ENCODE measurements at regions not wholly inside any gene's neighbourhood (a gene's known extent, or its start where the extent isn't known, plus 50 kb on each side); places are given as distances from the start of the nearest gene placed in this dataset.
"Not testable (repeated sequence)": the region's sequence is repeated elsewhere in the genome, so short reads cannot be mapped to it uniquely, and the experiment has no call there.

- H3K27ac ChIP-seq (ENCODE audit: low read depth in 2 of 2, low read length in 1 of 2) = no peak overlapping the region
- no peaks in the 10 kb centered on the region for H3K27me3 ChIP-seq (ENCODE audit: control insufficient read depth in 1 of 2, insufficient read depth in 2 of 2, low read length in 2 of 2)
- H3K36me3 ChIP-seq (ENCODE audit: control insufficient read depth in 2 of 2, insufficient read depth in 2 of 2, low read length in 1 of 2) = no peaks in the 10 kb centered on the region
- no peaks in the 10 kb centered on the region for H3K4me1 ChIP-seq (ENCODE audit: control insufficient read depth in 2 of 2, insufficient read depth in 2 of 2, low read length in 1 of 2)
- H3K4me3 ChIP-seq (ENCODE audit: low read depth in 1 of 2, low read length in 2 of 2) = no peak overlapping the region
- no peaks in the 10 kb centered on the region for H3K9me3 ChIP-seq (ENCODE audit: control insufficient read depth in 2 of 2, insufficient read depth in 1 of 2, low read depth in 1 of 2, low read length in 1 of 2)
- WGBS, 2 donors = 86% methylated on average over 5 of the region's 5 CpGs
Measured at GRCh38 chr10:80949785-80950184, 412.1 kb downstream of the SH2D4B start.

GRCh38 chr10:80952436-80952835 is 414.7 kb downstream of the SH2D4B start:
- Histone ChIP-seq H3K27ac (ENCODE audit: low read depth in 2 of 2, low read length in 1 of 2) (no peak overlapping the region), H3K36me3 (ENCODE audit: control insufficient read depth in 2 of 2, insufficient read depth in 2 of 2, low read length in 1 of 2) (no peaks in the 10 kb centered on the region), H3K4me3 (ENCODE audit: low read depth in 1 of 2, low read length in 2 of 2) (no peak overlapping the region), H3K9me3 (ENCODE audit: control insufficient read depth in 2 of 2, insufficient read depth in 1 of 2, low read depth in 1 of 2, low read length in 1 of 2) (no peaks in the 10 kb centered on the region), H3K4me1 (ENCODE audit: control insufficient read depth in 2 of 2, insufficient read depth in 2 of 2, low read length in 1 of 2) (no peaks in the 10 kb centered on the region), H3K27me3 (ENCODE audit: control insufficient read depth in 1 of 2, insufficient read depth in 2 of 2, low read length in 2 of 2) (no peaks in the 10 kb centered on the region)
- 76 to 89% methylated on average over 7 of the region's 7 CpGs for WGBS, 2 donors

- no peaks in the 10 kb centered on the region for H3K9me3 ChIP-seq (ENCODE audit: control insufficient read depth in 2 of 2, insufficient read depth in 1 of 2, low read depth in 1 of 2, low read length in 1 of 2)
- H3K27me3 ChIP-seq (ENCODE audit: control insufficient read depth in 1 of 2, insufficient read depth in 2 of 2, low read length in 2 of 2) = no peaks in the 10 kb centered on the region
- no peak overlapping the region for H3K27ac ChIP-seq (ENCODE audit: low read depth in 2 of 2, low read length in 1 of 2)
- no peak overlapping the region for H3K4me3 ChIP-seq (ENCODE audit: low read depth in 1 of 2, low read length in 2 of 2)
- 89% methylated on average over 4 of the region's 4 CpGs for WGBS, 2 donors
- no peaks in the 10 kb centered on the region for H3K36me3 ChIP-seq (ENCODE audit: control insufficient read depth in 2 of 2, insufficient read depth in 2 of 2, low read length in 1 of 2)
- no peaks in the 10 kb centered on the region for H3K4me1 ChIP-seq (ENCODE audit: control insufficient read depth in 2 of 2, insufficient read depth in 2 of 2, low read length in 1 of 2)
Measured at GRCh38 chr10:80957161-80957560, 419.5 kb downstream of the SH2D4B start.

- Histone ChIP-seq H3K27ac (ENCODE audit: low read depth in 2 of 2, low read length in 1 of 2) (no peak overlapping the region), H3K36me3 (ENCODE audit: control insufficient read depth in 2 of 2, insufficient read depth in 2 of 2, low read length in 1 of 2) (no peaks in the 10 kb centered on the region), H3K9me3 (ENCODE audit: control insufficient read depth in 2 of 2, insufficient read depth in 1 of 2, low read depth in 1 of 2, low read length in 1 of 2) (no peaks in the 10 kb centered on the region), H3K4me1 (ENCODE audit: control insufficient read depth in 2 of 2, insufficient read depth in 2 of 2, low read length in 1 of 2) (no peaks in the 10 kb centered on the region), H3K4me3 (ENCODE audit: low read depth in 1 of 2, low read length in 2 of 2) (no peak overlapping the region), H3K27me3 (ENCODE audit: control insufficient read depth in 1 of 2, insufficient read depth in 2 of 2, low read length in 2 of 2) (no peaks in the 10 kb centered on the region)
- 60 to 71% methylated on average over 2 of the region's 2 CpGs for WGBS, 2 donors
Measured at GRCh38 chr10:80964179-80964578, 426.5 kb downstream of the SH2D4B start.

- Histone ChIP-seq H3K4me1 (ENCODE audit: control insufficient read depth in 2 of 2, insufficient read depth in 2 of 2, low read length in 1 of 2) (no peaks in the 10 kb centered on the region), H3K4me3 (ENCODE audit: low read depth in 1 of 2, low read length in 2 of 2) (no peak overlapping the region), H3K9me3 (ENCODE audit: control insufficient read depth in 2 of 2, insufficient read depth in 1 of 2, low read depth in 1 of 2, low read length in 1 of 2) (no peaks in the 10 kb centered on the region), H3K36me3 (ENCODE audit: control insufficient read depth in 2 of 2, insufficient read depth in 2 of 2, low read length in 1 of 2) (no peaks in the 10 kb centered on the region), H3K27me3 (ENCODE audit: control insufficient read depth in 1 of 2, insufficient read depth in 2 of 2, low read length in 2 of 2) (no peaks in the 10 kb centered on the region), H3K27ac (ENCODE audit: low read depth in 2 of 2, low read length in 1 of 2) (no peak overlapping the region)
- WGBS, 2 donors = 56 to 67% methylated on average over 3 of the region's 3 CpGs
Measured at GRCh38 chr10:80964955-80965614, 427.4 kb downstream of the SH2D4B start.

GRCh38 chr10:80966326-80966986 is 428.8 kb downstream of the SH2D4B start:
- no peaks in the 10 kb centered on the region for H3K27me3 ChIP-seq (ENCODE audit: control insufficient read depth in 1 of 2, insufficient read depth in 2 of 2, low read length in 2 of 2)
- H3K4me1 ChIP-seq (ENCODE audit: control insufficient read depth in 2 of 2, insufficient read depth in 2 of 2, low read length in 1 of 2) = no peaks in the 10 kb centered on the region
- H3K36me3 ChIP-seq (ENCODE audit: control insufficient read depth in 2 of 2, insufficient read depth in 2 of 2, low read length in 1 of 2) = no peaks in the 10 kb centered on the region
- no peak overlapping the region for H3K4me3 ChIP-seq (ENCODE audit: low read depth in 1 of 2, low read length in 2 of 2)
- no peaks in the 10 kb centered on the region for H3K9me3 ChIP-seq (ENCODE audit: control insufficient read depth in 2 of 2, insufficient read depth in 1 of 2, low read depth in 1 of 2, low read length in 1 of 2)
- H3K27ac ChIP-seq (ENCODE audit: low read depth in 2 of 2, low read length in 1 of 2) = no peak overlapping the region
- 27 to 44% methylated on average over 3 of the region's 3 CpGs for WGBS, 2 donors

GRCh38 chr10:80967357-80967756 is 429.7 kb downstream of the SH2D4B start:
- H3K36me3 ChIP-seq (ENCODE audit: control insufficient read depth in 2 of 2, insufficient read depth in 2 of 2, low read length in 1 of 2); H3K9me3 ChIP-seq (ENCODE audit: control insufficient read depth in 2 of 2, insufficient read depth in 1 of 2, low read depth in 1 of 2, low read length in 1 of 2); H3K4me3 ChIP-seq (ENCODE audit: low read depth in 1 of 2, low read length in 2 of 2); H3K4me1 ChIP-seq (ENCODE audit: control insufficient read depth in 2 of 2, insufficient read depth in 2 of 2, low read length in 1 of 2); H3K27ac ChIP-seq (ENCODE audit: low read depth in 2 of 2, low read length in 1 of 2); H3K27me3 ChIP-seq (ENCODE audit: control insufficient read depth in 1 of 2, insufficient read depth in 2 of 2, low read length in 2 of 2): not testable (repeated sequence)
- WGBS, 2 donors = 84 to 87% methylated on average over 4 of the region's 4 CpGs

GRCh38 chr10:80968903-80969302 is 431.2 kb downstream of the SH2D4B start:
- no peak overlapping the region for H3K4me3 ChIP-seq (ENCODE audit: low read depth in 1 of 2, low read length in 2 of 2)
- no peak overlapping the region for H3K27ac ChIP-seq (ENCODE audit: low read depth in 2 of 2, low read length in 1 of 2)
- no peaks in the 10 kb centered on the region for H3K4me1 ChIP-seq (ENCODE audit: control insufficient read depth in 2 of 2, insufficient read depth in 2 of 2, low read length in 1 of 2)
- no peaks in the 10 kb centered on the region for H3K36me3 ChIP-seq (ENCODE audit: control insufficient read depth in 2 of 2, insufficient read depth in 2 of 2, low read length in 1 of 2)
- H3K27me3 ChIP-seq (ENCODE audit: control insufficient read depth in 1 of 2, insufficient read depth in 2 of 2, low read length in 2 of 2) = no peaks in the 10 kb centered on the region
- no peaks in the 10 kb centered on the region for H3K9me3 ChIP-seq (ENCODE audit: control insufficient read depth in 2 of 2, insufficient read depth in 1 of 2, low read depth in 1 of 2, low read length in 1 of 2)

GRCh38 chr10:80971461-80971860 is 433.8 kb downstream of the SH2D4B start:
- Histone ChIP-seq H3K4me1 (ENCODE audit: control insufficient read depth in 2 of 2, insufficient read depth in 2 of 2, low read length in 1 of 2) (no peaks in the 10 kb centered on the region), H3K36me3 (ENCODE audit: control insufficient read depth in 2 of 2, insufficient read depth in 2 of 2, low read length in 1 of 2) (no peaks in the 10 kb centered on the region), H3K27ac (ENCODE audit: low read depth in 2 of 2, low read length in 1 of 2) (no peak overlapping the region), H3K27me3 (ENCODE audit: control insufficient read depth in 1 of 2, insufficient read depth in 2 of 2, low read length in 2 of 2) (no peaks in the 10 kb centered on the region), H3K4me3 (ENCODE audit: low read depth in 1 of 2, low read length in 2 of 2) (no peak overlapping the region), H3K9me3 (ENCODE audit: control insufficient read depth in 2 of 2, insufficient read depth in 1 of 2, low read depth in 1 of 2, low read length in 1 of 2) (no peaks in the 10 kb centered on the region)
- WGBS, 2 donors = 73 to 80% methylated on average over 1 of the region's 1 CpG

GRCh38 chr10:80976658-80977057 is 439.0 kb downstream of the SH2D4B start:
- Histone ChIP-seq H3K4me1 (ENCODE audit: control insufficient read depth in 2 of 2, insufficient read depth in 2 of 2, low read length in 1 of 2) (no peaks in the 10 kb centered on the region), H3K4me3 (ENCODE audit: low read depth in 1 of 2, low read length in 2 of 2) (no peak overlapping the region), H3K27me3 (ENCODE audit: control insufficient read depth in 1 of 2, insufficient read depth in 2 of 2, low read length in 2 of 2) (no peaks in the 10 kb centered on the region), H3K36me3 (ENCODE audit: control insufficient read depth in 2 of 2, insufficient read depth in 2 of 2, low read length in 1 of 2) (no peaks in the 10 kb centered on the region), H3K27ac (ENCODE audit: low read depth in 2 of 2, low read length in 1 of 2) (no peak overlapping the region), H3K9me3 (ENCODE audit: control insufficient read depth in 2 of 2, insufficient read depth in 1 of 2, low read depth in 1 of 2, low read length in 1 of 2) (no peaks in the 10 kb centered on the region)
- WGBS, 2 donors = 80 to 84% methylated on average over 5 of the region's 5 CpGs

Data from esophagus (tissue), 2 donors.